ENCODE measurements at regions not wholly inside any gene's neighbourhood (a gene's known extent, or its start where the extent isn't known, plus 50 kb on each side); places are given as distances from the start of the nearest gene placed in this dataset.

DNA sequence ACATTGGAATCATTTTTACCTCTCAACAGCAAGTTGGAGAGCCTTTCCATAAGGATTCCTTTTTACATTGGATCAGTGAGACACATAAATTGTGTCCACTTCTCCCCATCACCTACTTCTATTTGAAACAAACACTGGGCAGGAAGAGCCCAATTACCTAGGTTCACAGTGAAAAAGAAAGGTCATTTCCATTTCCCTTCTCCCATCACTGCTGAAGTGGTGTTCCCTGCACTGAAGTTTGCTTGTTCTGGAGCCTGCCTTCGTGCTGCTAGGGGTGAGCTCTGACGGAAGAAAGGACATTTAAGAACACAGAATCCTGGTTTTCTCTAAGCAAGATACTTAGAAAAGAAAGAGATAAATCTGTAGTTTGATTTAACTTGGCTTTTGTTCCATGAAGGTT lies 123.8 kb upstream of the ZBTB20 start:
- TF ChIP-seq, protein P1, sequence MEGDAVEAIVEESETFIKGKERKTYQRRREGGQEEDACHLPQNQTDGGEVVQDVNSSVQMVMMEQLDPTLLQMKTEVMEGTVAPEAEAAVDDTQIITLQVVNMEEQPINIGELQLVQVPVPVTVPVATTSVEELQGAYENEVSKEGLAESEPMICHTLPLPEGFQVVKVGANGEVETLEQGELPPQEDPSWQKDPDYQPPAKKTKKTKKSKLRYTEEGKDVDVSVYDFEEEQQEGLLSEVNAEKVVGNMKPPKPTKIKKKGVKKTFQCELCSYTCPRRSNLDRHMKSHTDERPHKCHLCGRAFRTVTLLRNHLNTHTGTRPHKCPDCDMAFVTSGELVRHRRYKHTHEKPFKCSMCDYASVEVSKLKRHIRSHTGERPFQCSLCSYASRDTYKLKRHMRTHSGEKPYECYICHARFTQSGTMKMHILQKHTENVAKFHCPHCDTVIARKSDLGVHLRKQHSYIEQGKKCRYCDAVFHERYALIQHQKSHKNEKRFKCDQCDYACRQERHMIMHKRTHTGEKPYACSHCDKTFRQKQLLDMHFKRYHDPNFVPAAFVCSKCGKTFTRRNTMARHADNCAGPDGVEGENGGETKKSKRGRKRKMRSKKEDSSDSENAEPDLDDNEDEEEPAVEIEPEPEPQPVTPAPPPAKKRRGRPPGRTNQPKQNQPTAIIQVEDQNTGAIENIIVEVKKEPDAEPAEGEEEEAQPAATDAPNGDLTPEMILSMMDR (IDR thresholded peaks at IDR 0.05; ENCODE audit: control extremely low read depth, extremely low read depth, low read depth, missing control alignments), result no peak
- POLR2A ChIA-PET, result no interaction called here
- CTCF ChIA-PET, result no interaction called here
- DNase-seq (ENCODE audit: extremely low spot score), result no peak

DNA sequence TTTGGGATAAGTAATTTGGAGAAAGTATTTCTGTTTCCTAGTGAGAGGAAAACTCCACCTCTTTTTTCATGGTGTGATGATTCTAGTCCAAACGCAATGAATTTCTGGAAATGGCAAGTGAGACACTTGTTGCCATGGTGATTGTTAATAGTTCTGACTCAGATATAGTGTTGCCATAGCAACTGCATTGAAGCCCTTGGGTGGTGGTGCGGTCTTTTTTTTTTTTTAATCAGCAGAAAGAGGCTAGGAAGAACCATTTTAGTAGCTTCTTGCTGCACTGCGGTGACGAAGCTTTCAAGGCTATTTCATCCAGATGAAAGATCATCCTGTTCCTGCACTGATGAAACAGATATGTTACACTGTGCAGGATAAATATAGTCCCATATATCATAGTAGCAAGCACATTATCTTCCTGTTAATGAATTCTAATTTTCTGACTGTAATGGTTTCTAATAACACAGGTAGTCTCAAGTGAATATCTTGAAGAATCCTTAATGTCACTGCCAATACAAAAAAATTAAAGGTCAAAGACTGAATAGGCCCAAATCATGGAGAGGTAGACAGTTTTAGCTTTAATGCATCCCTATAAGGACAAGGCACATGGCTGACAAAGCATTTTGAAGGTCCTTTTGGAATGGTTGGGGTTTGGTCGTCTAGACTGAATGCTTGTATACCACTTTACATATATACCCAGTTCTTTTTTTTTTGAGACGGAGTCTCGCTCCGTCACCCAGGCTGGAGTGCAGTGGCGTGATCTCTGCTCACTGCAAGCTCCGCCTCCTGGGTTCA lies 125.1 kb upstream of the ZBTB20 start:
- ChIA-PET CTCF (no interaction called here), POLR2A (no interaction called here)
- TF ChIP-seq, protein P1 (IDR thresholded peaks at IDR 0.05; ENCODE audit: control extremely low read depth, extremely low read depth, low read depth, missing control alignments), result no peak
- no peak for DNase-seq (ENCODE audit: extremely low spot score)

DNA sequence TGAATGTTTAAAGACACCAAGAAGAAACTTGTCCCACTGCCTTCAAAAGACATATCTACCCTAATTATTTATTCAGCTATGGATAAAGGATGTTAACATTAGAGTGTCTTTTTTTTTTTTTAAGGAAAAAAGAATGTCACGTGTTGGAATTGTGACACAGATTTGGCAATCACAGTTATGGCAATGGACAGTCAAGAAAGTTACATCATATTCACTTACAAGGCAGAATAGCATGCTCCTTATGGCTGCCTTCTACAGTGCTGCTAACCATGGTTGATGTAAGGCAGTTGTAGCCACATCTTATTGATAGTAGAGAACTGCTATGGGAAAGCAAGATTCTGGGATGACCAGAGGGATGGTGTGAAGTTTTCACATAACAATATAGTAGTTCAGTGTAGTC lies 128.8 kb upstream of the ZBTB20 start:
- DNase-seq (ENCODE audit: extremely low spot score), result no peak
- ChIA-PET CTCF (no interaction called here), POLR2A (no interaction called here)
- TF ChIP-seq, protein P1 (IDR thresholded peaks at IDR 0.05; ENCODE audit: control extremely low read depth, extremely low read depth, low read depth, missing control alignments), result no peak

DNA sequence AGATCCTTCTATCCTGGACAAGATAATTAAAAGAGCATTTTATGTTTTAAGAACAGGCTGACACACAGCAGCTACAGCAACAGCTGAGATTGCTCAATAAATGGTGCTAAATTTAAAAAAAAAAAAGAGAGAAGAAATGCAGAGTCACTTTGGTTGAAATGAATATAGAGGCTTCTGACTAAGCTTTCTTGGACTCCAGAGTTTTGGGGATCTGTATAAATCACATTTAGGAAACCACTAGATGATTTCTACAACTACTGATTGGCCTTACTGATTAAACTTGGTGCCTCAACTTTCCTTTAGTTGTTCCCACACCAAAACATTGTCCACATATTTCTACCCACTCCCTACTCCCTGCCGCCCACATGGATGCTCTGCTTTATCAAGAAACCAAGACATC lies 132.9 kb upstream of the ZBTB20 start:
- TF ChIP-seq, protein P1 (IDR thresholded peaks at IDR 0.05; ENCODE audit: control extremely low read depth, extremely low read depth, low read depth, missing control alignments), result no peak
- POLR2A ChIA-PET, result no interaction called here
- no peak for DNase-seq (ENCODE audit: extremely low spot score)
- CTCF ChIA-PET, result no interaction called here

DNA sequence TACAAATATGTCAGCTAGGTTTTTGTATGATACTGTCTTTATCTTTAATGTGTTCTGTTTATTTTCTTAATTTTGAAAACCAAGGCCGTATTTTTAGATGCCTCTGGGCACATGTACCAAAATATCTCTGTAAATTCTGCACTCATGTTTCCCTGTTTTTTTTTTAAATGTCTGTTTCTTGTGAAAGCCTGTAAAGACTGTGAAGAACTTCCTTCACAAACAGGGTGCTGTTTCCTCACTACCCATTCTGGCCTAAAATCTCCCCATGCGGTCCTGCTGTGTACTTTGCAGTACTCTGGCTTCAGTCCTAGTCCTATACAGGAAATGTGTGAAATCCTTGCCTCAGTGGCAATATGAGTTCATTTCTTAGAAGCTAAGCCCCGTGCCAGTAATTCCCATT lies 133.4 kb upstream of the ZBTB20 start:
- POLR2A ChIA-PET, result no interaction called here
- DNase-seq (ENCODE audit: extremely low spot score), result no peak
- TF ChIP-seq, protein P1 (IDR thresholded peaks at IDR 0.05; ENCODE audit: control extremely low read depth, extremely low read depth, low read depth, missing control alignments), result no peak
- CTCF ChIA-PET, result no interaction called here

DNA sequence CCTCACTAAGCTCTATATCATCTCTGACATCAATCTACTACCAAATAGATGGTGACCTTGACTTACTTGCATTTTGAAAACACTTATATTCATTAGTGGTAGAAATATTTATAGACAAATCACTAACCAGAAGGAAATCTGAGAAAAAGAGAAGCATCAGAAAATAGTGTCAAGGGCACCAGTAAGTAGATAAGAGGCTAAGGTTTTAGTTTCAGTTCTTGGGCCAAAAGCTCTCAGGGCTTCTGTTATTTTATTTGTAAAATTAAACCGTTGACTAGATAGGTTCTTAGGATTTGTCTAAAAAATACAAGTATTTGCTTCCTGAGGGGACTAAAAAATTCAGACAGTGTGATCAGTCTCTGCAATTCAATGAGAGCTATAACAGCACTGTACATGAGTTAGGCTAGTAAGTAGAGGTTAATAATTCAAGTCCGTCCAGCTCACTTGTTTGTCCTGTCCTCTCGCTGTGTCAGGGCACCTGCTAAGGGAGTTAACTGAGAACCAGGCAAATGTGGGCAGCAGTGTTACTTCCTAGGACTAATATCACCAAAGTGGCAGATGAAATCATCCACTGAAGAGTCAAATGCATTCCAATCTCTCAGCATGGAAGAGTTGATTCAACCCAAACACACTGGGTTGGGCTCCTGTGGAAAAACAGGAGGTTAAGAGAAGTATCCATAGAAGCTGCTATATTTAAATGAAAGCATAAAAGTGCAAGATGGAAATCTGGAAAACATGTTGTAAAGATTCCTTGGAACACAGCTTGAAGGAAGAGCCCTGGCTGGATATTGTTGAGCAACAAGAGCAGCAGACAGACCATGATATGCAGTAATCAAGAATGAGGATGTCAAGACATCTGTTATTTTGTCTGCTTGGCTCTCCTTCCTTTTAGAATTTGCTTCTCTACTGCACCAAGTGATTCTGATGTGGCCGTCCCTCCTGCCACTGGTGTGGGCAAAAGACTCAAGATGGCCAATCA lies 134.9 kb upstream of the ZBTB20 start:
- ChIA-PET POLR2A (no interaction called here), CTCF (no interaction called here)
- no peak for DNase-seq (ENCODE audit: extremely low spot score)
- TF ChIP-seq, protein P1 (IDR thresholded peaks at IDR 0.05; ENCODE audit: control extremely low read depth, extremely low read depth, low read depth, missing control alignments), result no peak
